Spleen (tissue), 11 donors: ENCODE measurements at regions not wholly inside any gene's neighbourhood (a gene's known extent, or its start where the extent isn't known, plus 50 kb on each side); places are given as distances from the start of the nearest gene placed in this dataset.

ENCODE experiments used
- DNase-seq: peaks from one replicate; pipeline ENCODE4 v3.0.0-alpha.2; 2020
- H3K27ac ChIP-seq, 8 donors: fragments of 200-600 bp; sonication (generic) in 7 of 8; 1 replicate in 4 of 8; 2 replicates in 4 of 8; pipeline versions ENCODE4 v1.5.0 to v1.8.0; 2016 to 2021; ENCODE audit warnings: inconsistent platforms in 4 of 8, mild to moderate bottlenecking in 4 of 8, moderate library complexity in 1 of 8
- H3K27me3 ChIP-seq, 7 donors: fragments of 200-600 bp; sonication (generic) in 6 of 7; replicated peaks in 1 of 7; 1 replicate in 4 of 7; 2 replicates in 3 of 7; pipeline versions ENCODE4 v1.5.0 to v1.8.0; 2016 to 2021; ENCODE audit warnings: inconsistent platforms in 3 of 7, mild to moderate bottlenecking in 1 of 7
- H3K36me3 ChIP-seq, 6 donors: fragments of 200-600 bp; sonication (generic) in 5 of 6; 1 replicate in 4 of 6; 2 replicates in 2 of 6; pipeline versions ENCODE4 v1.5.0 to v1.8.0; 2016 to 2021; ENCODE audit warnings: inconsistent platforms in 2 of 6
- H3K4me1 ChIP-seq, 6 donors: fragments of 200-600 bp; sonication (generic) in 5 of 6; 1 replicate in 3 of 6; 2 replicates in 3 of 6; pipeline versions ENCODE4 v1.5.0 to v1.8.0; 2016 to 2021; ENCODE audit warnings: inconsistent platforms in 3 of 6
- H3K4me3 ChIP-seq, 8 donors: fragments of 200-600 bp; sonication (generic) in 7 of 8; 1 replicate in 4 of 8; 2 replicates in 4 of 8; pipeline versions ENCODE4 v1.5.0 to v1.8.0; 2016 to 2021; ENCODE audit warnings: inconsistent platforms in 4 of 8, mild to moderate bottlenecking in 4 of 8, moderate library complexity in 2 of 8
- H3K9me3 ChIP-seq, 8 donors: fragments of 200-600 bp; sonication (generic) in 7 of 8; 1 replicate in 4 of 8; 2 replicates in 4 of 8; pipeline versions ENCODE4 v1.5.0 to v1.8.0; 2016 to 2021; ENCODE audit warnings: inconsistent platforms in 4 of 8
- POLR2A ChIP-seq, 3 donors: fragments of 450-650 bp; IDR thresholded peaks; one replicate each; pipeline ENCODE4 v1.5.1; 2017; ENCODE audit warnings: antibody characterized with exemption in 3 of 3, mild to moderate bottlenecking in 1 of 3
- POLR2AphosphoS5 ChIP-seq, 3 donors: sonication (generic); formaldehyde crosslinking; IDR thresholded peaks; one replicate each; pipeline ENCODE4 v1.5.1; 2017; ENCODE audit warnings: antibody characterized with exemption in 3 of 3
- WGBS, 5 donors: extraction: QIAGEN DNeasy Blood & Tissue Kit in 3 of 5; methylation state at CpG; one replicate each; pipeline versions ENCODE4 v1.1.5 to v1.1.7; 2013 to 2018; 5-methylcytosine and 5-hydroxymethylcytosine counted together
- intact Hi-C: fragments of 100-400 bp; cut with DNase I; formaldehyde crosslinking; loops from one replicate; pipeline ENCODE4 v1.15.0; 2023; ENCODE audit warnings: low total_unique reads
- TF ChIP-seq, protein P1 (sequence below), 11 experiments: fragments of 200-600 bp in 7 of 11; fragments of 450-650 bp in 4 of 11; sonication (generic) in 4 of 11; IDR thresholded peaks in 8 of 11; conservative IDR thresholded peaks in 3 of 11; 1 replicate in 7 of 11; 2 replicates in 4 of 11; pipeline versions ENCODE4 v1.4.0 to v1.8.0; 2016 to 2021; ENCODE audit warnings: antibody characterized with exemption in 11 of 11, inconsistent platforms in 4 of 11, mild to moderate bottlenecking in 1 of 11
- donor health status: healthy with polysubstance abuse.
- donor health status: DM: no; HTN: no; CAD: no; lungs with moderate emphysema.
- donor health status: DM: no; HTN: no; CAD: no.
- donor health status: Bipolar disorder and iron deficiency.
- donor health status: healthy.
- donor health status: DM: no; HTN: no; CAD: no.
- donor health status: DM: yes; HTN: yes; CAD: no.

DNA sequence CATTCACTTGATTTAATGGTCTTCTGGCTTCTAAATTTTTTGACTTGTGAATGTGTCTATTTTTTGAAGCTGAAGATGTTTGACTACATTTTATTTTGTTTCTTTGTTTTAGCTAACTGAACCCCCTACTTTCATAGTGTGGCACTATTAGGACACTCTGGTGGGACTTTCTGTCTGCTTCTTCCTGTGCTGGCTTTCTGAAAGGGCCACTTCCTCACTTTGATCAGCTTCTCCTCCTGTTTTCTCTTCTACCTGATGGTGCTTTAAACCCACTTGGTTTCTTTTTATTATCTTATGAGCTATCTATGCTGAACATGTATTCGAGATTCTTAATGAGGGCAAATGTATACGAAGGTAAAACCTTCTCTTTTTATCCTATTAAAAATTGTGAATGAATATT, 186.1 kb upstream of the CASK start:
- H3K36me3 ChIP-seq: no peaks in the 10 kb centered on the region
- WGBS, 5 donors: 75 to 91% (median 82%) methylated on average over 2 of the region's 2 CpGs
- H3K27ac ChIP-seq: no peak overlapping the region
- no peaks in the 10 kb centered on the region for H3K9me3 ChIP-seq
- DNase-seq: no peak
- TF ChIP-seq POLR2A (IDR thresholded peaks at IDR 0.05) (no peak), POLR2AphosphoS5 (IDR thresholded peaks at IDR 0.05) (no peak)
- TF ChIP-seq, protein P1, sequence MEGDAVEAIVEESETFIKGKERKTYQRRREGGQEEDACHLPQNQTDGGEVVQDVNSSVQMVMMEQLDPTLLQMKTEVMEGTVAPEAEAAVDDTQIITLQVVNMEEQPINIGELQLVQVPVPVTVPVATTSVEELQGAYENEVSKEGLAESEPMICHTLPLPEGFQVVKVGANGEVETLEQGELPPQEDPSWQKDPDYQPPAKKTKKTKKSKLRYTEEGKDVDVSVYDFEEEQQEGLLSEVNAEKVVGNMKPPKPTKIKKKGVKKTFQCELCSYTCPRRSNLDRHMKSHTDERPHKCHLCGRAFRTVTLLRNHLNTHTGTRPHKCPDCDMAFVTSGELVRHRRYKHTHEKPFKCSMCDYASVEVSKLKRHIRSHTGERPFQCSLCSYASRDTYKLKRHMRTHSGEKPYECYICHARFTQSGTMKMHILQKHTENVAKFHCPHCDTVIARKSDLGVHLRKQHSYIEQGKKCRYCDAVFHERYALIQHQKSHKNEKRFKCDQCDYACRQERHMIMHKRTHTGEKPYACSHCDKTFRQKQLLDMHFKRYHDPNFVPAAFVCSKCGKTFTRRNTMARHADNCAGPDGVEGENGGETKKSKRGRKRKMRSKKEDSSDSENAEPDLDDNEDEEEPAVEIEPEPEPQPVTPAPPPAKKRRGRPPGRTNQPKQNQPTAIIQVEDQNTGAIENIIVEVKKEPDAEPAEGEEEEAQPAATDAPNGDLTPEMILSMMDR (IDR thresholded peaks at IDR 0.05 in 8 of 11, conservative IDR thresholded peaks at IDR 0.05 in 3 of 11): no peak
- no peaks in the 10 kb centered on the region for H3K4me1 ChIP-seq
- intact Hi-C loops: no loop called here
- H3K27me3 ChIP-seq: no peaks in the 10 kb centered on the region
- H3K4me3 ChIP-seq: no peak overlapping the region

DNA sequence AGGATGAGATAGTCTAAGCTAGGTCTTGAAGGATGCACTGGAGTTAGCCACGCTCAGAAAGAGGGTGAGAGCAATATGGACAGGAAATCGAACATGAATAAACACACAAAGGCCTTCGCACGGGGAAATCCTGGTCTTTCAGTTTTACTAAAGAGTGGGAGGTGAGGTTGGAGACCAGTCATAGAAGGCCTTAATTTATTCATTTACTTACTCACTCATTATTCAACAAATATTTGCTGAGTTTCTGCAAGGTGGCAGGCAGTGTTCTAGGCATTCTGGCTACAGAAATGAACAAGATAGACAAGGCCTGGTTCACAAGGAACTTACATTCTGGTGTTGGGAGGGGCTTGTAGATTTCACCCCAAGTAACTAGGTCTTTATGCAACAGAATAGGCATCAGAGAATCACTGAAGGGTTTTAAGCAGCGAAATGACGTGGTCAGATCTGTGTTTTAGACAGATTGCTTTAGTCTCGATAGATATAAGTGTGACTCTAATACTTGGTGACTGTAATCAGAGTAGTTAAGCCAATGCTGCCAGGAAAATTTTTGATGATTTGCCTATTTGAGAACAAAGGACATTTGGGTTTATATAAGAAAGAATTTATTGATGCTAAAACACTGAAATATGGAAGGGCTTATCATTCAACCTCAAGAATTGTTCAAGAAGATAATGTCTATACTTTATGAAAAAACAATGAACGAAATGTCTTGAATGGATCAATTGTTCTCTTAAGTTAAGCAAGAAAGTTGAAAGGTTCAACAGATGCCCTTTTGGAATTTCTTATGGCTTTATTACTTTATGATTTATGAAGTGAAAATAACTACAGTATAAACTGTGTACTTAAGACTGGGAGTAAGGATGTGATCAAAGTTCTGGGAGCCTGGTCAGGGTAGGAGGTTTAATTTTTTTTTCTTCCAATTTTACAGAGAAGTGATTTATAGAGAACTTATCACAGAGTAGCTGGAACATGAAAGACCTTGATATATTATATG, 184.4 kb upstream of the CASK start:
- DNase-seq: no peak
- WGBS, 5 donors: 65 to 84% (median 72%) methylated on average over 8 of the region's 8 CpGs
- H3K4me3 ChIP-seq: no peak overlapping the region
- intact Hi-C loops: no loop called here
- no peaks in the 10 kb centered on the region for H3K27me3 ChIP-seq
- no peaks in the 10 kb centered on the region for H3K4me1 ChIP-seq
- H3K36me3 ChIP-seq: no peaks in the 10 kb centered on the region
- TF ChIP-seq, protein P1 (IDR thresholded peaks at IDR 0.05 in 8 of 11, conservative IDR thresholded peaks at IDR 0.05 in 3 of 11): no peak
- no peak overlapping the region for H3K27ac ChIP-seq
- no peaks in the 10 kb centered on the region for H3K9me3 ChIP-seq

DNA sequence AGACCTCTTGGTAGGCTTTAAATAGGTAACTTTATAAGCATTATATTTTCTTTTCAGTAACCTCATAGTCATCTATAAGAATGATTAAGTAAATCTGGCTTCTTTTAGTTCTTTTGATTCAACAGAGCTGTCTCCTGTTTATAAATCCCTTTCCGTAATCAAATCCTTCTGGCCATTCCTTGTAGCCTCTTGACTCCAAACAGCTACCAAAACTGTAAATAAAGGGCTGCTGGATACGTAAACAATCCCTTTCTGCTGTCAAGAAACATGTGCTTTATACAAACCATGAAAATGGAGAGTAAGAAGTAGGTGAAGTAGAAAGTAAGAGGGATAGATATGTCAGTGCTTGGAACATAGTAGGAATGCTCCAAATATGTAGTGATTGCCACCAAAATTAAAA, 183.2 kb upstream of the CASK start:
- Histone ChIP-seq H3K4me3 (no peak overlapping the region), H3K36me3 (no peaks in the 10 kb centered on the region), H3K27me3 (no peaks in the 10 kb centered on the region), H3K4me1 (no peaks in the 10 kb centered on the region), H3K27ac (no peak overlapping the region), H3K9me3 (no peaks in the 10 kb centered on the region)
- TF ChIP-seq POLR2A (IDR thresholded peaks at IDR 0.05) (no peak), POLR2AphosphoS5 (IDR thresholded peaks at IDR 0.05) (no peak)
- intact Hi-C loops: no loop called here
- WGBS, 5 donors: 64 to 91% (median 84%) methylated on average over 2 of the region's 2 CpGs
- DNase-seq: no peak

DNA sequence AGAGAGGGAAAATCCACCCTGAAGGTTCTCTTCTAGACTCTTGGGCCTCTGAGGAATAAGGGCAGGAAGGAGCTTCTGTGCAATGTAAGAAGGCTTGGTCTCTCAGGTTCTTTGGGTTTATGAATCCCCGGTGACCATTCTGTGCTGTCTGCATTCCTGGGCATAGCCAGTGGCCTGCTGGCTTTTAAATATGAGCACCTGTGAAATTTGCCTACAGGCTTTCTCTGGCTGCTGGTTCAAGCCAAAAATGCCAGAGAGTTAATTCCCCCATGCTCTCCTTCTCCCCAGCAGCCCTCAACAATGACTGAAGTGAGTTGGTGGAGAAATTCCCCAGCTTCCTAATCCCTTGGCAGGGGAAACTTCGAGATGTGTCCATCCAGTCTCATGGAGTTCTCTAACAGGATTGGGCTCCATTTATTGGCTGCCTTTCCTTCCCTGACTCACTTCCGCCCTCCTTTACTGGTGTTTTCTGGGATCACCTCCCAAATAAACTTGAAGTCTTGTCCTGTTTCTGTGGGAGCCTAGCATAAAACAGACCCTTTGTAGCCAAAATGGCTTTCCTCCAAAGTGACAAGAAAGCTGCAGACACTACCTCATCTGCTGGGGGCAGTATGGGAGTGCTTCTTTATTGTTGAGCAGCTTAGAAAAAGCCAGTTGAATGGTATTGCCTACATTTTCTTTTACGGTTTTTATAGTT, 179.4 kb upstream of the CASK start:
- DNase-seq: no peak
- WGBS, 5 donors: 67 to 92% (median 83%) methylated on average over 4 of the region's 4 CpGs
- intact Hi-C loops: no loop called here
- Histone ChIP-seq H3K9me3 (no peaks in the 10 kb centered on the region), H3K4me1 (no peaks in the 10 kb centered on the region), H3K27ac (no peak overlapping the region), H3K36me3 (no peaks in the 10 kb centered on the region), H3K27me3 (no peaks in the 10 kb centered on the region), H3K4me3 (no peak overlapping the region)
- TF ChIP-seq, protein P1 (IDR thresholded peaks at IDR 0.05 in 8 of 11, conservative IDR thresholded peaks at IDR 0.05 in 3 of 11): no peak
- TF ChIP-seq POLR2AphosphoS5 (IDR thresholded peaks at IDR 0.05) (no peak), POLR2A (IDR thresholded peaks at IDR 0.05) (no peak)
